ENCODE measurements at regions not wholly inside any gene's neighbourhood (a gene's known extent, or its start where the extent isn't known, plus 50 kb on each side); places are given as distances from the start of the nearest gene placed in this dataset.

GRCh38 chr1:168825129-168825528 lies 96.1 kb upstream of the DPT start:
- TF ChIP-seq POLR2A (IDR thresholded peaks at IDR 0.05) (no peak), CTCF (IDR thresholded peaks at IDR 0.05) (no peak)
